ENCODE measurements at regions not wholly inside any gene's neighbourhood (a gene's known extent, or its start where the extent isn't known, plus 50 kb on each side); places are given as distances from the start of the nearest gene placed in this dataset.

GRCh38 chr9:21607576-21607975 lies 125.5 kb upstream of the IFNE start:
- Histone ChIP-seq H3K4me3 (no peak overlapping the region), H3K4me1 (no peaks in the 10 kb centered on the region), H3K36me3 (no peaks in the 10 kb centered on the region), H3K9me3 (no peaks in the 10 kb centered on the region), H3K27me3 (no peaks in the 10 kb centered on the region), H3K27ac (no peak overlapping the region)
- TF ChIP-seq CTCF (IDR thresholded peaks at IDR 0.05) (no peak), POLR2A (IDR thresholded peaks at IDR 0.05) (no peak)
- no peak for DNase-seq

GRCh38 chr9:21608200-21608599 lies 126.1 kb upstream of the IFNE start:
- Histone ChIP-seq H3K9me3 (no peaks in the 10 kb centered on the region), H3K27me3 (no peaks in the 10 kb centered on the region), H3K4me3 (no peak overlapping the region), H3K36me3 (no peaks in the 10 kb centered on the region), H3K27ac (no peak overlapping the region), H3K4me1 (no peaks in the 10 kb centered on the region)
- no peak for TF ChIP-seq CTCF (IDR thresholded peaks at IDR 0.05)
- TF ChIP-seq POLR2A (IDR thresholded peaks at IDR 0.05), result no peak
- DNase-seq, result no peak

GRCh38 chr9:21609506-21609905 lies 127.4 kb upstream of the IFNE start:
- no peak for DNase-seq
- H3K27ac ChIP-seq, result no peak overlapping the region

GRCh38 chr9:21611891-21612290 lies 129.8 kb upstream of the IFNE start:
- Histone ChIP-seq H3K36me3 (no peaks in the 10 kb centered on the region), H3K4me3 (no peak overlapping the region), H3K9me3 (no peaks in the 10 kb centered on the region), H3K4me1 (no peaks in the 10 kb centered on the region), H3K27ac (no peak overlapping the region), H3K27me3 (no peaks in the 10 kb centered on the region)
- DNase-seq, result no peak
- TF ChIP-seq POLR2A (IDR thresholded peaks at IDR 0.05), result no peak
- no peak for TF ChIP-seq CTCF (IDR thresholded peaks at IDR 0.05)

More at GRCh38 chr9:21609506-21609905, 127.4 kb upstream of the IFNE start:
- H3K4me1 ChIP-seq, result no peaks in the 10 kb centered on the region
- H3K9me3 ChIP-seq, result no peaks in the 10 kb centered on the region
- H3K27me3 ChIP-seq, result no peaks in the 10 kb centered on the region
- TF ChIP-seq CTCF (IDR thresholded peaks at IDR 0.05) (no peak), POLR2A (IDR thresholded peaks at IDR 0.05) (no peak)
- no peaks in the 10 kb centered on the region for H3K36me3 ChIP-seq
- H3K4me3 ChIP-seq, result no peak overlapping the region

GRCh38 chr9:21615018-21615417 lies 132.9 kb upstream of the IFNE start:
- DNase-seq, result no peak
- Histone ChIP-seq H3K27me3 (no peaks in the 10 kb centered on the region), H3K4me1 (no peaks in the 10 kb centered on the region), H3K27ac (no peak overlapping the region), H3K36me3 (no peaks in the 10 kb centered on the region), H3K9me3 (no peaks in the 10 kb centered on the region), H3K4me3 (no peak overlapping the region)
- TF ChIP-seq POLR2A (IDR thresholded peaks at IDR 0.05), result no peak

- Histone ChIP-seq H3K27ac (no peak overlapping the region), H3K4me1 (no peaks in the 10 kb centered on the region), H3K9me3 (no peaks in the 10 kb centered on the region), H3K36me3 (no peaks in the 10 kb centered on the region), H3K4me3 (no peak overlapping the region), H3K27me3 (no peaks in the 10 kb centered on the region)
- TF ChIP-seq CTCF (IDR thresholded peaks at IDR 0.05) (no peak), POLR2A (IDR thresholded peaks at IDR 0.05) (no peak)
- DNase-seq, result no peak
Measured at GRCh38 chr9:21615446-21615845, 133.3 kb upstream of the IFNE start.
